ENCODE measurements at regions not wholly inside any gene's neighbourhood (a gene's known extent, or its start where the extent isn't known, plus 50 kb on each side); places are given as distances from the start of the nearest gene placed in this dataset.
"Not testable (repeated sequence)": the region's sequence is repeated elsewhere in the genome, so short reads cannot be mapped to it uniquely, and the experiment has no call there.

DNA sequence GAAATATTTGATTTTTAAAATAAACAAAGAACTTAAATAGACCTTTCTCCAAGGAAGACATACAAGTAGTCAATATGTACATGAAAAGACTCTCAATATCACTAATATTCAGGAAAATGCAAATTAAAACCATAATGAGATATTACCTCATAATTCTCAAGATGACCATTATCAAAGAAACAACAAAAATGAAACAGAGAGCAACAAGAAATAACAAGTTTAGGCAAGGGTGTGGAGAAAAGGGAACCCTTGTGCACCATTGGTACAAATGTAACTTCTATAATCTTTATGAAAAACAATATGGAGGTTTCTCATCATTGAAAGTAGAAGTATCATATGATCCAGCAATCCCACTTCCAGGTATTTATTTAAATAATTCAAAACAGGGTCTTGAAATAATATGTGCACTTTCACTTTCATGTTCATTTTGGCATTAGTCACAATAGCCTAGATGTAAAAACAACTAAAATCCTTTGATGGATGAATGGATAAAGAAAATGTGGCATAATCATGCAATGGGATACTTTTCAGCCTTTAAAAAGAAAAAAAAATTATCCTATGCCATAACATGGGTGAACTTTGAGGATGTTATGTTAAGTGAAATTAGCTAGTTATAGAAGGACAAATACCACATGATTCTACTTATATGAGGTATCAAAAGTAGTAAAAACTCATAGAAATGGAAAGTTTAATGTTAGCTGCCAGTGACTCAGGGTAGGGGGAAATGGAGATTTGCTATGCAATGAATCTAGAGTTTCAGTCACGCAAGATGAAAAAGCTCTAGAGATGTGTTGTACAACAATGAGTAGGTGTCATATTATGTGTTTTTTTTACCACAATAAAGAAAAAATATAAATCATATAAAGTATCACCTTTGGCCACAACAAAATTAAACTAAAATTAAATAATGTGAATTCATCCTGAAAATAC lies 114.5 kb upstream of the LYPLAL1 start:
- DNase-seq (ENCODE audit: low read depth), result no peak

GRCh38 chr1:219060798-219061197 lies 112.9 kb upstream of the LYPLAL1 start:
- DNase-seq (ENCODE audit: low read depth), result no peak

DNA sequence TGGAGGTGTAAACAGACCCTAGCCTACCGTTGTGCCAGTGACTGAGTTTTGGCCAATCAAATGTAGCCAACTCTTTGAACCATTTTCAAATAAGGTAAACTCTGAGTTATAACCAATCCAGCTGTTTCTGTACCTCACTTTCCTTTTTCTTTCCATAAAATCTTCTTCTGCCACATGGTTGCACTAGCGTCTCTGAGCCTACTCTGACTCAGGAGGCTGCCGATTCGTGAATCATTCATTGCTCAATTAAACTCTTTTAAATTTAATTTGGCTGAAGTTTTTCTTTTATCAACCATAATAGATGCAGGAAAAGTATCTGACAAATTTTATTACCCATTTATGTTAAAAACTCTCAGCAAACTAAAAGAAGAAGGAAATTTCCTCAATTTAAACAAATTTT lies 111.5 kb upstream of the LYPLAL1 start:
- no peak for DNase-seq (ENCODE audit: low read depth)

DNA sequence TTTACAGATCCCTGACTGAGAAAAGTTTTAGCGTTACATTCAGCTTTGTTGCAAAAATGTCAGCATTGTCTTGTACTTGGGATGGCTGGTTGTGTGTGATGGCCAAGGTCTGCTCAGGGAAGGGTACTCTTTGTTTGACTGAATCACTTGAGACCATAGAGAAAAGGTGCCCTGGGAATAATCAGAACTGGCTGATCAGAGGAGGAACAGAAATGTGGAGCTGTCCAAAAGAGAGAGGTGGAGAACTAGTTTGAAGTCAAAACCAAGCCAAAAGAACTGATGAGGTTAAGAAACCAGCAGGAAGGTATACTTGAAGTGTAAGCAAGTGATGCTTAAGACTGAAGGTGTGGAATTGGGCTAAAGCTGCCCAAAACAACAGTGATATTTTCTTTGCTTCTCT lies 107.6 kb upstream of the LYPLAL1 start:
- DNase-seq (ENCODE audit: low read depth), result no peak

DNA sequence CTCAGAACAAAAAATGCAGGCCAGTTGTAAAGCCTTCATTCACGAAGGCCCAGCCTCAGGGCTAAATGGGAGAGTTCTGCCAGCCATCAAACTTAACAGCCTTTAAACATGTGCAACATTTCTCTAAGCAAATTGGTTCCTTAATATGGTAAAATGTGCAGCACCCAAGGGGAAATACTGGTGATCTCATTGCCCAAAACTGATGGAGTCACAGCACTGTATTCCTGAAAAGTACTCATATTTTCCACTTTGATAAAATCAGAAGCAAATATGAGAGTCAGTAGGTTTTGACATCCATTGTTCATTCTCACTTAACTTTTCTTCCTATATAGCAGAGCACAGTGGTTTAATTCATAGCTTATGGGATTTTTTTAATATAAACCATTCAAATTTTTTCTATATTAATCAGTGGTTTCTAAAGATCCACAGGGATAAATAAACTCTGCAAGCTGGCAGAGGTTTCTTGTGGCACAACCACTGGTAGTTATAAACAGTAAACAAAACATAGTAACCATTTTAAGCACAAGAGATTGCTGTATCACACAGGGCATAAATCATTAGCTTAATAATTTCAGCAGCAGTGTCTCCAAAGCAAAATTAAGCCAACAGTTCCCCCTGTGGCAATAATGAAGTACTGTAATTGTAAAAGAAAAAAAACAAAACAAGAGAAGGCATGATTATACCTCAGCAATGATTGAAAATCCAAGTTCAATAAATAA lies 106.9 kb upstream of the LYPLAL1 start:
- DNase-seq (ENCODE audit: low read depth), result no peak

- DNase-seq (ENCODE audit: low read depth), result no peak
Measured at GRCh38 chr1:219067350-219067712, 106.3 kb upstream of the LYPLAL1 start.

DNA sequence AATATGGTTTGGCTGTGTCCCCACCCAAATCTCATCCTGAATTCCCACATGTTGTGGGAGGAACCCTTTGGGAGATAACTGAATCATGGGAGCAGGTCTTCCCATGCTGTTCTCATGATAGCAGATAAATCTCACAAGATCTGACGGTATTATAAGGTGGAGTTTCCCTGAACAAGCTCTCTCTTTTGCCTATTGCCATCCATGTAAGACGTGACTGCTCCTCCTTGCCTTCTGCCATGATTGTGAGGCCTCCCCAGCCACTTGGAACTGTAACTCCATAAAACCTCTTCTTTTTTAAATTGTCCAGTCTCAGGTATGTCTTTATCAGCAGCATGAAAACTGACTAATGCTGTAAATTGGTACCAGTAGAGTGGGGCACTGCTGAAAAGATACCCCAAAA lies 103.3 kb upstream of the LYPLAL1 start:
- DNase-seq (ENCODE audit: low read depth), result not testable (repeated sequence)

DNA sequence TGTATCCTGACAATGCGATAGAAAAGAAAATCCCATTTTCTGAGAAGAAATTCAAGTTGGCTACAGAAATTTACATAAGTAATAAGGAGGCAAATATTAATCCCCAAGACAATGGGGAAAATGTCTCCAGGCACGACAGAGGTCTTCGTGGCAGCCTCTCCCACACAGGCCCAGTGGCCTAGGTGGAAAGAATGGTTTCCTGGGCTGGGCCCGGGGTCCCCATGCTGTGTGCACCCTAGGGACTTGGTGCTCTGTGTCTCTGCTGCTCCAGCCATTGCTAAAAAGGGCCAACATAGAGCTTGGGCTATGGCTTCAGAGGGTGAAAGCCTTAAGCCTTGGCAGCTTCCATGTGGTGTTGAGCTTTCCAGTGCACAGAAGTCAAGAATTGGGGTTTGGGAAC lies 102.5 kb upstream of the LYPLAL1 start:
- DNase-seq (ENCODE audit: low read depth), result no peak

- no peak for DNase-seq (ENCODE audit: low read depth)
Measured at GRCh38 chr1:219072329-219072728, 101.3 kb upstream of the LYPLAL1 start.

DNA sequence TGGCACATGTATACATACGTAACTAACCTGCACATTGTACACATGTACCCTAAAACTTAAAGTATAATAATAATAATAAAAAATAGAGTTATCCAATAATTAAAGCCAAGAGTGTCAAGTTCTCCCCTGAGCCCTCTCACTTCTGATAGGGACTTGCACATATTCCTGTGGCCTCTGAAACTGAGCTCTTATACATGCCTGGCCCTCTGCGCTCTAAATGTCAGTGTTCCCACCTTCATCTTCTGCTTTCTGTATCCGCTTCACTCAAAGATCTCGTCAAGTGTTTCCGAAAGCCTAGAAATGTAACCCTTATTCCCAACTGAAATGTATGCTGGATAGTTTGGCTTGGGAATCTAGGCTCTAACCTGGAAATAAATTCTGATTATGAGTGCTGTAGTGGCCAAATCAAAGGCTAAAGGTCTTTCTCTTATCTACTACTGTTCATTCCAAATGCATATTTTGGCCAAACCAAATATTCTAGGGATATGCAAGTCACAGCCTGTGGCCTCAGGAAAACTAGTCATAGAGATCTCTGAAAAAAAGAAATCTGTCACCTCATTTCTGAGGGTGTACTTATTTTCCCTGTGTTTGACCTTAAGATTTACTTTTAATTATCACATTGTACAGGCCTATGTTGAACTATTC lies 99.5 kb upstream of the LYPLAL1 start:
- no peak for DNase-seq (ENCODE audit: low read depth)

- no peak for DNase-seq (ENCODE audit: low read depth)
Measured at GRCh38 chr1:219075121-219075879, 98.4 kb upstream of the LYPLAL1 start.

GRCh38 chr1:219076326-219076937 lies 97.2 kb upstream of the LYPLAL1 start:
- DNase-seq (ENCODE audit: low read depth), result no peak

- not testable (repeated sequence) for DNase-seq (ENCODE audit: low read depth)
Measured at GRCh38 chr1:219077767-219078166, 95.9 kb upstream of the LYPLAL1 start.

DNA sequence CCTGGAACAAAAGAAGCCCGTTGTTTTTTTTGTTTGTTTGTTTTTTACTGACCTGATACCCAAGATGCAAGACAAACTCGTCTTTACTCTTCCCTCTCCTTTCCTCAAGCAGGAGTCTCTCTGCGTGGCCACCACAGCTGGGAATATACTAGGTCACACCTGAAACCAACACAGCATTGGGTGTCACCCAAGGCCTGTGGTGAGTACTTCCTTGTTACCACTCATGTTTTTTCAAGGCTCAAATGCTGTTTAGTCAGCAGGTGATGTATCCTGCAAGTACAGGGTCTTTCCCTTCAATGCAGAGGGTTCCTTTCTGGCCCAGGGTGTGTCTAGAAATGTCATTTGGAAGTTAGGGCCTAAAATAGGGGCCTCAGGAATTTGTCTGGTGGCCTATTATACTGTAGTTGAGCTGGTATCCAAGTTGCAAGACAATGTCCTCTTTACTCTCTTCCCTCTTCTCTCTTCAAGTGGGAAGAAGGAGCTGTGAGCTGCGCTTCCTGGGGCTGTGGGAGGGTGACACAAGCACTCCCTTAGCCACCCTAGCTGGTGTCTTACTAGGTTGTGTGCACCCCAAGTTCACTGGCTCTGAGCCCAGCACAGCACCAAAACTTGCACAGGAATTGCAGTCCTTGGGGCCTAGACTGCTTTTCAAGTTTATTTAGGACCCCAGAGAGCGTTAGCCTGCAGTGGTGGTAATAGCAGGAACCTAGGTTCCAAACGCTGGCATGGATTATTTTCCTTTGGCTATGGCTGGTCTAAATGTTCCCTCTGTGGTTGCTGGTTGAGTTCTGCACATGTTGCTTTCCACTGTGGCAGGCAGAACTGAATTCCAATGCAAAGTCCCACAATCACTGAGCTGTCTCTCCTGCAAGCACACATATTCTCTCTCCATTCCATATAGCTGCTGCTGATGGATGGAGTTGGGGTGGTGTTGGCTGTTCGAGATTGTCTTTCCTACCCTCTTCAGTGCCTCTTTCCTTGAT lies 91.4 kb upstream of the LYPLAL1 start:
- no peak for DNase-seq (ENCODE audit: low read depth)

DNA sequence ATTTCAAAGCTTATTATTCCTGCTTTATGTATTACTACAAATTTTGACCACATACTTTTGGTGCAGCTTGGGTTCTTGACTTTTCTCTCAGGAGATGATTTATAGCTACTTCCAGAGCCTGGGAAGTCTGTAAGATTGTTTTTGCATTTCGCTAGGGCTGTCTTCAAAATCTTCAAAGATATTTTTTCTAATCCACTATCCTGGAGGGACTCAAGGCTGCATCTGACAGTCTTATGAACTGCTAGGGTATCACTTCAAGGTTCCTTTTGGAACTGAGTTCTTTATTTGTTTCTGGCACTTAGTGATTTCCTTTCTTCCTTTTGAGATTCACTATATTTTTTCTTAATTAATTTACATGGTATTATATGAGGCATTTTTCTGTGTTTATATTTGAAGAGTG lies 90.0 kb upstream of the LYPLAL1 start:
- no peak for DNase-seq (ENCODE audit: low read depth)

- no peak for DNase-seq (ENCODE audit: low read depth)
Measured at GRCh38 chr1:219085082-219085481, 88.6 kb upstream of the LYPLAL1 start.

GRCh38 chr1:219085988-219086387 lies 87.7 kb upstream of the LYPLAL1 start:
- no peak for DNase-seq (ENCODE audit: low read depth)

DNA sequence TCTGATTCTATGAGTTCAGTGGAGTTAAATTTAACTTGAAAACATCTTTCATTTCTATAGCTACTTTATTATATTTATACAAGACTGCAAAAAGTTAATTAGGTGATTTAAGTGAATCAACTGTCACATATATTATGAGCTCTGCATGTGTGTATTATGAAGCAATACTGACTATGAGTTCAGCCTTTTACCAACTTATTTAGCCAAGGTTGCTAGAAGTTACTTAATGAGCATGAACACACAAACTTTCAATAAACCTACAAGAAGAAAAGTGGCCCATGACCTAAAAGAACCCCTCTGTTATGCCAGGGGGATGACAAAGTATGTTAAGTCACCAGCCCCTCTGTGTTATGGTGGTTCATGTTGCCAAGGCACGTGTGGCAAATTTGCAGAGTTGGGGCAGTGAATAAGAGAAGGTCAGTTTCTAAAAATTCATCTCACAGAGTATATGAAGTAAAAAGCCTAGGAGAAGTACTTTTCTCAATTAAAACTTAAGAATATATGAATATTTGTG lies 86.7 kb upstream of the LYPLAL1 start:
- DNase-seq (ENCODE audit: low read depth), result no peak

GRCh38 chr1:219088778-219089557 lies 84.7 kb upstream of the LYPLAL1 start:
- no peak for DNase-seq (ENCODE audit: low read depth)

Measured in activated T-helper 9 cell treated with anti-CD3 and anti-CD28 coated beads, Interleukin-2, amount 50 U/mL, for 16 hours (primary cell).